DOHH2 (cell line): ENCODE measurements at regions not wholly inside any gene's neighbourhood (a gene's known extent, or its start where the extent isn't known, plus 50 kb on each side); places are given as distances from the start of the nearest gene placed in this dataset.

Source experiments
- CTCF ChIP-seq: fragments of 200-600 bp; sonication (generic); IDR thresholded peaks from one replicate; pipeline ENCODE4 v1.5.1; 2014; ENCODE audit warnings: antibody characterized with exemption, mild to moderate bottlenecking, low read depth, low read length; ENCODE audit not compliant: poor library complexity, severe bottlenecking
- EZH2phosphoT487 ChIP-seq: fragments of 200-600 bp; sonication (generic); IDR thresholded peaks from 2 replicates; pipeline ENCODE4 v1.6.1; 2017; ENCODE audit warnings: borderline replicate concordance, mild to moderate bottlenecking, antibody characterized with exemption, low read length, moderate library complexity, mixed read lengths

DNA sequence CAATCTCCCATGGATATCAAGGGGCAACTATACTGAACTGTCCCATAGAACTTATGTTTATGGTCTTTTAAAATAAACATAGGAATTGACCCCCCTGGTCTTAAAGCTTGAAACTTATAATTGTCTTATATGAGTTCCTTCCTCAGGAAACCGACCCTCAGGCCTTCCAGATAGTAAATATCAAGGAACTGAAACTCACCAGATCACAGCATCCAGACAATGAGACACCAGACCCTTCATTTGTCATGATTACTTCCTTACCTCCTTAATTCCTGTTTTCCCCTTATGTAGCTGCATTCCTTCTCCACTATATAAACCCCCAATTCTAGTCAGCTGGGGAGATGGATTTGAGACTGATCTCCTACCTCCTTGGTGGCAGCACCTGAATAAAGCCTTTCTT is 94.8 kb upstream of the GRPR start:
- TF ChIP-seq CTCF = no peak
- no peak for TF ChIP-seq EZH2phosphoT487
